Right ventricle myocardium superior (tissue), 1 donor: ENCODE measurements at regions not wholly inside any gene's neighbourhood (a gene's known extent, or its start where the extent isn't known, plus 50 kb on each side); places are given as distances from the start of the nearest gene placed in this dataset. TPM values are rescaled to one million over a fixed set of nuclear protein-coding genes. Genes with fewer than 3 reads are reported as not detected.

Source experiments
- ATAC-seq: fragments of 200-7000 bp; cut with Tn5 transposase; one replicate; pipeline ENCODE4 v1.9.1; 2020; ENCODE audit warnings: mild to moderate bottlenecking; ENCODE audit not compliant: poor library complexity
- DNase-seq: peaks from one replicate; pipeline ENCODE4 v3.0.0-alpha.2; 2020
- intact Hi-C: fragments of 100-400 bp; cut with DNase I; formaldehyde crosslinking; loops from one replicate; pipeline ENCODE4 v1.11.2; 2022
- microRNA-seq: library from miRNA; unstranded; fragments of <30 nt; microRNA quantifications from one replicate; pipeline ENCODE4 v1.2.0, GENCODE V29; 2020
- donor health status: DM: no; HTN: yes; CAD: no; lungs with severe emphysema.

DNA sequence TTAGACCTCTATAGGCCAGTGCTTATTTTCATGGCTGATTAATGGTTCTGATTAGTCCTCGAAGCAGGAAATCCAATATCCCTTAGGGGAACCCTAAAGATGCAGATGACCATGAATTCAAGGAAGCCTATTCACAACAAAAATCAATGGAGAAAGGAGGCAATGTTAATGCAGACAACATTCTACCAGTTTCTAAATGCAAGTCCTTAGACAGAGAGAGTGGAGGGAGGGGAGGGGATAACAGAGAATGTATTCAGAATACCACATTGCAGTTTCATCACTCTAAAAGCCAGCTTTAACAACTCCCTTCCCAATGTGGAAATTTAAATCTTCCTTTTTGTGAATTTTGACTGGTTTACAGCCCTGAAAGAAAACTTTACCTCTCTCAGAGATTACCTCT, 87.1 kb upstream of the POU3F2 start:
- ATAC-seq (no peak), DNase-seq (no peak)
- intact Hi-C loops = no loop called here

DNA sequence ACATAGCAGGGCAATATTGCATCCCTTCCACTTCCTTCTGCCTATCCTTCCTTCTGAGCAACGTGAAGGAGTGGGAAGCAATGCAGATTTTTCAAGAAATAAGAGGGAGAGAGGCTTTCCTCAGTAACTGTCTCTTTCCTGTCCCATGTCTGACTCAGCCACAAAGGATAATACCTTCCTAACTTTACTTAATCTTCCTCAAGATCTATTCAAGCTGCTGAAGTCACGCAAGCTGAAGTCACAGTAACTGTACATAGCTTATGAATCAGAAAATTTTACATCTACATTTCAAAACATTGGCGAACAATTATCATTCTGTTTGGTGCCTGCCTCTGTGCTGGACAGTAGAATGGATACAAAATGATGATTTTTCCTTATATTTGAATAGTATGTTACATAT, 86.4 kb upstream of the POU3F2 start:
- ATAC-seq = no peak

DNA sequence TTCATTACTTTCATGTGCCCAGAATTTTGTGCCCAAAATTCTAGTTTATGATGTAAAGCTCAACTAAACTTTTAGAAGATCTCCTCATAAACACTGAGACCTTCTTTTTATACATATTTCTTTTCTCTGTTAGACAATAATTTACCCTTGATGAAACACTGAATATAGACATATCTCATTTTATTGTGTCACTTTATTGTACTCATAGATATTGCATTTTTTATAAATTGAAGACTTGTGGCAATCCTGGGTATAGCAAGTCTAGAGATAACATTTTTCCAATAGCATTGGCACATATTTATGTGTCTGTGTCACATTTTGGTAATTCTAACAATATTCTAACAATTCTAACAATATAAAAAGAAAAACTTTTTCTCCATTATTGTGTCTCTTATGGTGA, 74.9 kb upstream of the POU3F2 start:
- intact Hi-C loops = no loop called here
- ATAC-seq = no peak
- DNase-seq = no peak

More for the DNA sequence above, 86.4 kb upstream of the POU3F2 start:
- DNase-seq = no peak
- intact Hi-C loops = no loop called here

DNA sequence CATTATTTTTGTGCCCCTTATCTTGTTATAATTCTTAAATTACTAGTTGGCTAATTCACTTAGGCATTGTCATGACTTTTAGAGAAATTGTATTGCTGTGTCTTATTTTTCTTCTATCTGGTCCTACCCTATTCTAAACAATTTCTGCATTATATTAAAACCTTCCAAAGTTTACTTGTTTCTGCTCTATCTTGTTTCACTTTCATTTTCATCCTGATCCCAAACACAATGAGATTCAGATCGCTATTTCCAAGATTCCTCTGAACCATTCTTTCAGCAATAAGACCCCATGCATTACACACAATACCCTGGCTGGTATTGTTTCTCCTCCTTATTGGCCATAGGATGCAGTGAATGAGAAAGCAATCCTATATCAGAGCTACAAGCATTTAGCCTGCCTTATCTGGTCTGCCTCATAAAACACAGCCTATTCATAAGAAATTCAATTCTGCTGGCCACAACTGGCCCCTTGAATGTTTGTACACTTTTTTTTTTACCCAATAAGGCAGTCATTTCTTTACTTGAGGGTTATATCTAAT, 69.9 kb upstream of the POU3F2 start:
- DNase-seq (no peak), ATAC-seq (no peak)
- intact Hi-C loops = no loop called here

DNA sequence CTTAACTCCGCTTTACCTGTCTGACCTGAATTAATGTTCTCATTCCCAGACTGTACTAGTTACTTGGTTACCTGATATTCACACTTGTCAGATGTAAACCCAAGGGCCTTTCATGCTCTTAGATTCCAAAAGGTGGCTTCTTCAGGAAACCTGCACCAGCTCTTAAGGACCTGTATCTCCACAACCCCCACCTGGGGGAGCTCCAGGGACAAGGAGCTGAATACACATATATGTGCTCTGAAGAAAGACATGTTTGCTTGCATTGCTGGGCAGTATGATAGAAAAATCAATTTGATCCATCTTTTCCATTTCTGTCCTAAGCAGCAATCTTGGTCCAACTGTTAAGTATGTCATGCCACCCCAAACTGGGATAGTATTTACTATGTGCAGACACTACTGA, 64.8 kb upstream of the POU3F2 start:
- ATAC-seq (no peak), DNase-seq (no peak)
- intact Hi-C loops = no loop called here

DNA sequence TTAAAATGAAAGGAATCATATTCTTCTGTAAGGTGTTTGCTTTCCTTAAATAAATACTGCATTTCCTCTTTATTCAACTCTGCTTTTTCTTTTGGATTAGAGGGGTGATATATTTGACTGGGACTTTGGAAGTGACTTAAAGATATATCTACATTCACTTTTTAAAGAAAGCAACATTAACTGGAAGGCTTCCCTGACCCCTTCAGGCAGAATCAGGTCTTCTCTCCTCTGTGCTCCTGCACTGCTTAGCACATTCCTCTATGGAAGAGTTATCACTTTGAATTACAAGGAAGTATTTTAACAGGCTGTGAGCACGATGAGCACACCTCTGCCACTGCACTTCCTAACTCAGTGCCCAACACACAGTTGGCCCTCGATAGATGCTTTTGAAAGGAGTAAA, 59.2 kb upstream of the POU3F2 start:
- DNase-seq (no peak), ATAC-seq (no peak)
- intact Hi-C loops = no loop called here

DNA sequence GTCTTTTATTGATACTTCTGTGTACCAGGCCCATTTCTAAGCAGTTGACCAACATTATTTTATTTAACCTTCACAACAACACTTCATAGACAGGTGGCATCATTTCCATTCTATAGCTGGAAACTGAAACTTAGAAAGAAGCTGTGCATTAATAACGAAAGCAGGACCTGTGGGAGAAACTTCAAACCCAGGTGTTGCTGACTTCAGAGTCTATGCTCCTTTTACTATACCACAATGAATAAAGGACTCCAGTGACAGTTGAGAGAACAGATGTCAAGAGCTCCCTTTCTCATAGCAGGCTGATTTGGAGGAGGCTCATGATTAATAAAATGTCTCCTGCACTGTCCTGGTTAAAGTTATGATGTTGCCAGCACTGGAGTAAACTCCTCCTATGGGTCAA, 56.6 kb upstream of the POU3F2 start:
- intact Hi-C loops = no loop called here
- no peak for ATAC-seq

DNA sequence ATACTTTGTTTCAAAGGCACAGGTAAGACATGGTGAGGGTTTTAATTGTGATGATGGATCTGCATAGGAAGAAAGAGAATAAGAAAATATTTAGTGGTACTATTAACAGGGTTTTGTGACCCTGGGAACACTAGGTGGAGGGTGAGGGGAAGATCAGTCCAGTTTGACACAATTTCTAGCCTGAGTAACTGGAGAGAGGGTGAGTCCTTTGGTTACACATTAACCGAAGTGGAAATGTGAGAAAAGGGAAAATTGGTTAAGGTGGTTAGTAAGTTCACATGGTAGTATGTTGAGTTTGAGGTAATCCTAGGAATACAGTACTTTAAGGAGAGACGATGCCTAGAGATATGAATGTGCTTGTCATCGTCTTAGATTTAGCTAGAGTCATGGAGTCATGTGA, 54.8 kb upstream of the POU3F2 start:
- intact Hi-C loops = no loop called here
- ATAC-seq (no peak), DNase-seq (no peak)

More for the DNA sequence above, 56.6 kb upstream of the POU3F2 start:
- no peak for DNase-seq

DNA sequence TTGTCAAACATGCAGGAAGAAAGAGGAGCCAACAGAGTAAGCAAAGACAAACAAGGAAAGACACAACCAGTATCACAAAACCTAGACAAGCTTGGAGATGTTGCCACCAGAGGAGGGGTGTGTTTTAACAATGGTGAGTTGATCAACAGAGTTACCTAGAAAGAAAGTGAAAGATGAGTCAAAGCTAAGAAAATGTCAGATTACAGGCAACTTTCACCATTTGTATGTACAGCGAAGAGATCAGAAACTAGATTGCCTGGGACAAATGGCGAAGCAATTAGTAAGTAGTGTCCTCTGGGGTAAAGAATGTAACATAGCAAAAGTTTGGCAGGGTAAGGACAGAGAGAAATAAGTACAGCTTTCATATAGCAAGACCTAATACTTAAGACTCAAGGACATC, 51.6 kb upstream of the POU3F2 start:
- DNase-seq (no peak), ATAC-seq (no peak)
- intact Hi-C loops = no loop called here

DNA sequence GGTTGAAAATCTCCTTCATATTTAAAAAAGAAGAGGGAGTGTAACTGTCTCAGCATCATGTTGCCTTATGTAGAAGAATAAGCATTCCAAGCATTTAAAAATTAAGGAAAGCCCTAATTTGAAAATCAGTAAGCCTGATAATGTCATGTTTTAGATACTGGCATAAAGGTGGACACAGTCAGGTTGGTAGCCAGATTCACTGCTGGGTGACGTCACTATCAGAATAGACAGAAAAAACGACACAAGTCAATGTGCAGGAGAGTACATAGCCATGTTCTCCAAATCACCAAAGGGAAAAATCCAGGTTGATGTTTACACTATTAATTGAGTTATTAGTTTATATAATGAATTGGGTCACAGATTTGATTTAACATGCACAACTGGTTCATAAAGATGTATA, 50.8 kb upstream of the POU3F2 start:
- ATAC-seq = no peak
- no peak for DNase-seq
- intact Hi-C loops = no loop called here

Small RNA genes in the stretch of these regions (microRNA-seq; reads per million reads assigned to microRNA genes)
- gene MIR2113 = not detected
